IMR-90 (cell line): ENCODE measurements at regions not wholly inside any gene's neighbourhood (a gene's known extent, or its start where the extent isn't known, plus 50 kb on each side); places are given as distances from the start of the nearest gene placed in this dataset.

Experiments
- ATAC-seq: fragments of 200-7000 bp; cut with Tn5 transposase; 2 replicates; pipeline ENCODE4 v1.9.1; 2020; ENCODE audit warnings: low read depth, mild to moderate bottlenecking, moderate library complexity
- BruUV-seq: library from RNA; stranded (reverse); fragments of 400-500 nt; replicated peaks from 2 replicates; lab custom pipeline; 2021; lab: Mats Ljungman, UMichigan
- CTCF ChIA-PET: fragments of 300-600 bp; formaldehyde crosslinking; extraction: SDS; loops from one replicate; lab custom pipeline; 2021; ENCODE audit warnings: antibody characterized with exemption; lab: Yijun Ruan, JAX
- POLR2A ChIA-PET: fragments of 300-600 bp; sonication (Branson Sonifier 250); formaldehyde crosslinking; loops from one replicate; lab custom pipeline; 2022; ENCODE audit warnings: antibody characterized with exemption; ENCODE audit not compliant: unreplicated experiment; lab: Charles Lee
- DNase-seq: peaks from one replicate; pipeline ENCODE4 v3.0.0; 2013
- H2AFZ ChIP-seq: replicated peaks from 2 replicates; pipeline ENCODE3; 2013; ENCODE audit warnings: low read length, mild to moderate bottlenecking; ENCODE audit not compliant: poor library complexity
- H2AK5ac ChIP-seq: 2 replicates; pipeline ENCODE4 v1.6.1; 2013; ENCODE audit warnings: low read depth, low read length, inconsistent platforms
- H2AK9ac ChIP-seq: replicated peaks from 2 replicates; pipeline ENCODE3; 2013; ENCODE audit warnings: mild to moderate bottlenecking, low read depth, low read length, moderate library complexity; ENCODE audit not compliant: poor library complexity
- H2BK120ac ChIP-seq: 2 replicates; pipeline ENCODE4 v1.6.1; 2013; ENCODE audit warnings: low read depth, low read length, inconsistent platforms
- H2BK15ac ChIP-seq: 3 replicates; pipeline ENCODE4 v1.6.1; 2013; ENCODE audit warnings: low read depth, low read length, inconsistent platforms
- H2BK20ac ChIP-seq: 2 replicates; pipeline ENCODE4 v1.6.1; 2013; ENCODE audit warnings: low read depth, mild to moderate bottlenecking, inconsistent platforms, low read length, moderate library complexity
- H2BK5ac ChIP-seq: 2 replicates; pipeline ENCODE4 v1.6.1; 2013; ENCODE audit warnings: mild to moderate bottlenecking, low read depth, low read length, inconsistent platforms; ENCODE audit not compliant: poor library complexity, severe bottlenecking
- H3K14ac ChIP-seq: replicated peaks from 2 replicates; pipeline ENCODE4 v1.6.1; 2013; ENCODE audit warnings: low read depth, low read length, inconsistent platforms
- H3K18ac ChIP-seq: 2 replicates; pipeline ENCODE4 v1.6.1; 2013; ENCODE audit warnings: low read depth, low read length, control low read depth
- H3K23ac ChIP-seq: 2 replicates; pipeline ENCODE4 v1.6.1; 2013; ENCODE audit warnings: low read depth, low read length, inconsistent platforms
- H3K27ac ChIP-seq: 2 replicates; pipeline ENCODE4 v1.5.1; 2013; ENCODE audit warnings: mild to moderate bottlenecking, control low read depth, low read length; ENCODE audit not compliant: insufficient read depth
- H3K27me3 ChIP-seq: 2 replicates; pipeline ENCODE4 v1.6.1; 2013; ENCODE audit warnings: low read length; ENCODE audit not compliant: control insufficient read depth, insufficient read depth
- H3K36me3 ChIP-seq: 2 replicates; pipeline ENCODE4 v1.6.1; 2013; ENCODE audit warnings: low read length, mixed read lengths; ENCODE audit not compliant: control insufficient read depth, insufficient read depth
- H3K4ac ChIP-seq: 2 replicates; pipeline ENCODE4 v1.6.1; 2013; ENCODE audit warnings: low read depth, low read length, inconsistent platforms
- H3K4me1 ChIP-seq: 2 replicates; pipeline ENCODE4 v1.6.1; 2013; ENCODE audit warnings: low read length, mixed read lengths; ENCODE audit not compliant: control insufficient read depth, insufficient read depth
- H3K4me2 ChIP-seq: 2 replicates; pipeline ENCODE4 v1.6.1; 2013; ENCODE audit warnings: low read depth, mild to moderate bottlenecking, control low read depth, low read length, moderate library complexity
- H3K4me3 ChIP-seq: 2 replicates; pipeline ENCODE4 v1.5.1; 2013; ENCODE audit warnings: low read depth, mild to moderate bottlenecking, control low read depth, low read length, moderate library complexity; ENCODE audit not compliant: insufficient read depth
- H3K56ac ChIP-seq: 2 replicates; pipeline ENCODE4 v1.6.1; 2013; ENCODE audit warnings: low read length, inconsistent platforms; ENCODE audit not compliant: insufficient read depth; ENCODE audit errors: extremely low read depth
- H3K79me1 ChIP-seq, 2 experiments: 2 replicates each; pipeline ENCODE4 v1.6.1; 2013; ENCODE audit warnings: low read length in 2 of 2, inconsistent platforms in 1 of 2, low read depth in 1 of 2
- H3K9ac ChIP-seq: 2 replicates; pipeline ENCODE4 v1.6.1; 2013; ENCODE audit warnings: low read depth, low read length, control low read depth
- H3K9me1 ChIP-seq: 2 replicates; pipeline ENCODE4 v1.6.1; 2013; ENCODE audit warnings: low read length, inconsistent platforms; ENCODE audit not compliant: insufficient read depth
- H3K9me3 ChIP-seq: 2 replicates; pipeline ENCODE4 v1.6.1; 2013; ENCODE audit warnings: low read length; ENCODE audit not compliant: control insufficient read depth, insufficient read depth
- H4K20me1 ChIP-seq: 2 replicates; pipeline ENCODE4 v1.6.1; 2013; ENCODE audit warnings: low read length, inconsistent platforms; ENCODE audit not compliant: insufficient read depth
- H4K5ac ChIP-seq: 2 replicates; pipeline ENCODE4 v1.6.1; 2013; ENCODE audit warnings: mild to moderate bottlenecking, low read depth, low read length, control low read depth
- H4K8ac ChIP-seq, 2 experiments: 2 replicates each; pipeline ENCODE4 v1.6.1; 2013; ENCODE audit warnings: low read depth in 2 of 2, low read length in 2 of 2, control low read depth in 1 of 2, inconsistent platforms in 1 of 2
- H4K91ac ChIP-seq: 2 replicates; pipeline ENCODE4 v1.6.1; 2013; ENCODE audit warnings: low read depth, low read length, inconsistent platforms; ENCODE audit not compliant: insufficient read depth
- FOS ChIP-seq: fragments of 150-350 bp; IDR thresholded peaks from 2 replicates; pipeline ENCODE4 v1.6.1; 2016; ENCODE audit warnings: low read depth, low read length
- MAZ ChIP-seq: IDR thresholded peaks from 2 replicates; pipeline ENCODE4 v1.6.1; 2012; ENCODE audit warnings: low read depth, mild to moderate bottlenecking, low read length, improper control_type of control experiment, moderate library complexity, borderline replicate concordance
- NFE2L2 ChIP-seq: fragments of 150-350 bp; IDR thresholded peaks from 2 replicates; pipeline ENCODE4 v1.6.1; 2016; ENCODE audit warnings: low read depth, mild to moderate bottlenecking, low read length
- USF2 ChIP-seq: fragments of 150-350 bp; IDR thresholded peaks from 2 replicates; pipeline ENCODE4 v1.6.1; 2017; ENCODE audit warnings: mild to moderate bottlenecking, antibody characterized with exemption, low read length, low read depth
- WGBS, 2 experiments: methylation state at CpG; one replicate each; pipeline versions ENCODE4 v1.1.5 to v1.1.7; 2013; ENCODE audit warnings: missing lambda C conversion rate in 2 of 2; ENCODE audit not compliant: insufficient read length in 1 of 2; ENCODE audit errors: extremely low coverage in 2 of 2; 5-methylcytosine and 5-hydroxymethylcytosine counted together
- dilution Hi-C: fragments of 300-500 bp; cut with HindIII; formaldehyde crosslinking; loops from one replicate; pipeline ENCODE4 v1.14.3; 2018; ENCODE audit warnings: low sequenced_read_pairs; ENCODE audit not compliant: unreplicated experiment
- in situ Hi-C: fragments of 300-500 bp; cut with MboI; formaldehyde crosslinking; loops from 3 replicates; pipeline ENCODE4 v1.14.3; 2019; ENCODE audit warnings: low sequenced_read_pairs, inconsistent platforms, mixed read lengths
- intact Hi-C: fragments of 100-400 bp; cut with micrococcal nuclease; formaldehyde crosslinking; loops from 2 replicates; pipeline ENCODE4 v1.10.0; 2022

DNA sequence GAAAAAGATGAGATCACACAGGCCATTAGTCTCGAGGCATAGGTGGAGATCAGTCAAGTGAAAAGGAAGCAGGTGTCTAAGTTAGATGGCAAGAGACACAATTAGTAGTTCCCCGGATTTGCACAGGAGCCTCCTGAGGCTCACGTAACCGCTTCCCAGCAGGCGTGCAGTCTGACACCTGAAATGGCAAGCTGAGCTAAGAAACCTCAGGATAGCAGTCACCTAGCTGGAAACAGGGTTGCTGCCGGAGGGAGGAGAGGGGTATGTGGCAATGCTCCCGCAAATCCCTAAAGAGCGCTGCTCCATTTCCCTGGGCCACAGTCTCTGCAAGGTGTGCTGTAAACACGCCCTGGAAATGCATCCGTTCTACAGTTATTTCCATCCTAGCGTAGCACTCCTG, 1151.0 kb downstream of the DIAPH3 start:
- no peak overlapping the region for H4K5ac ChIP-seq
- BruUV-seq = no TSS peak
- no peaks in the 10 kb centered on the region for H3K9me1 ChIP-seq
- H3K14ac ChIP-seq = no peak overlapping the region
- no peaks in the 10 kb centered on the region for H3K9me3 ChIP-seq
- no peak overlapping the region for H3K4me3 ChIP-seq
- no peak overlapping the region for H2BK15ac ChIP-seq
- H3K4me2 ChIP-seq = no peak overlapping the region
- H3K27me3 ChIP-seq = no peaks in the 10 kb centered on the region
- CTCF ChIA-PET = no interaction called here
- H3K56ac ChIP-seq = no peak overlapping the region
- no peaks in the 10 kb centered on the region for H3K79me1 ChIP-seq
- TF ChIP-seq USF2 (no peak), MAZ (no peak), FOS (no peak), NFE2L2 (no peak)
- ATAC-seq = no peak
- no peak overlapping the region for H4K91ac ChIP-seq
- no peak overlapping the region for H4K8ac ChIP-seq
- WGBS, 2 experiments = 30% methylated on average over 2 of the region's 11 CpGs; no CpG with 5 or more reads in 1 of the 2 experiments
- H2AFZ ChIP-seq = peak overlapping the region; percentile 21
- H3K4ac ChIP-seq = no peak overlapping the region
- in situ Hi-C loops (no loop called here), intact Hi-C loops (no loop called here), dilution Hi-C loops (no loop called here)
- POLR2A ChIA-PET = no interaction called here
- H3K9ac ChIP-seq = no peak overlapping the region
- no peak overlapping the region for H2BK5ac ChIP-seq
- no peak overlapping the region for H3K23ac ChIP-seq
- H2BK120ac ChIP-seq = no peak overlapping the region
- H4K20me1 ChIP-seq = no peaks in the 10 kb centered on the region
- H2AK9ac ChIP-seq = no peak overlapping the region
- no peak overlapping the region for H2AK5ac ChIP-seq
- H3K27ac ChIP-seq = no peak overlapping the region
- H3K4me1 ChIP-seq = no peaks in the 10 kb centered on the region
- no peak for DNase-seq
- H3K18ac ChIP-seq = no peak overlapping the region
- H3K36me3 ChIP-seq = no peaks in the 10 kb centered on the region
- H2BK20ac ChIP-seq = no peak overlapping the region
